HG03135 (cell line): ENCODE measurements at regions not wholly inside any gene's neighbourhood (a gene's known extent, or its start where the extent isn't known, plus 50 kb on each side); places are given as distances from the start of the nearest gene placed in this dataset.

Experiments
- ATAC-seq: cut with Tn5 transposase; IDR thresholded peaks from one replicate; pipeline ENCODE4 v1.9.1; 2021; ENCODE audit warnings: mild to moderate bottlenecking, moderate library complexity; ENCODE audit not compliant: unreplicated experiment

DNA sequence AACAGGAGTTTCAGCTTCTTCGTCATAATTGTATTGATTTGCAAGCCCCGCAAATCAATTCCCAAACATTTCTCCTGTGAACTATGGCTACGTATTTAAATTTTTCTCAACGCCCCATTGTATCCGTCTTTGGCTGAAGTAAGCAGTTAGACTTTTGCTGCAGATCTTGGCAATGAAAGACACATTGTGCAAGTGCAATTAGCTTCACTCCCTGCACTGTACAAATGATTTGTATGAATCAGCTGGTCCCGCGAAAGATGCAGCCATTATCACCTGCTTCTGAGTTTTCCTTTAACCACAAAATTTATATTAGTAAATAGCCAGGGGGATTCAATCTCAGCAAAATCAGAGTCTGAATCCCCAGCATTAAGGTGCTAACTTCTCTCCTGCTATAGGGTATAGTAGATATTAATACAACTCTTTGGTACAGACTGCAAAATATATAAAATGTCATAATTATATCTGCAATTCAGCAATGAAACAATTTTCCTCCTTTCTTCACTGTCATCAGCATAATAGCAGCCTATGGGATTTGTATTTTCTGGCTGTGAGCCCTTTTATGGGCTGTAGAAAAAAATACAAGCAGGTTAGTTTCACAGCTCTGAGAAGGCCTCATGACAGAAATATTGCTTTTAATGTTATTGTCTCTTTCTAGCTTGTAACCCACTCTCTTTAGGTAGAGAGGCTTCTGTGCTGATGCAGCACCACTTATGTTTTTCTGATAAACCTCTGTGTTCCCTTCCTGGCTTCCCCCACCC is 68.4 kb upstream of the SMARCA2 start:
- ATAC-seq, result no peak

DNA sequence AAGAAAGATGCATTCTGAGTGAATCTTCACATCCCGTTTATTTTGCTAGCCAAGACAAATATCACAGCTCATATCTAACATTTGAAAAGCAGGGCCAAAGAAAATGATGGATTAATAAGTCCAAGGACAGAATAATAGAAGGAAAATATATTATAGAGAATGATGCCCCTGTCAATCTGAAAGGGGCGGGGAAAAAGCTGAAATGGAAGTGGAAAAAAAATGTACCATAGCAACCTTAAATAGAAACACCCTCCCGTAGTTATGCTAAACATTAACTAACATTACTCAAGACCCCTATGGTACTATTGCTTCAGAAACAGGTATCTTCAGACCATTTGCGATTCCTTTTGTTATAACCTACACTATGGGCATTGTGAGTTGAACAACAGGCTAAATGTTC is 67.7 kb upstream of the SMARCA2 start:
- ATAC-seq, result no peak

DNA sequence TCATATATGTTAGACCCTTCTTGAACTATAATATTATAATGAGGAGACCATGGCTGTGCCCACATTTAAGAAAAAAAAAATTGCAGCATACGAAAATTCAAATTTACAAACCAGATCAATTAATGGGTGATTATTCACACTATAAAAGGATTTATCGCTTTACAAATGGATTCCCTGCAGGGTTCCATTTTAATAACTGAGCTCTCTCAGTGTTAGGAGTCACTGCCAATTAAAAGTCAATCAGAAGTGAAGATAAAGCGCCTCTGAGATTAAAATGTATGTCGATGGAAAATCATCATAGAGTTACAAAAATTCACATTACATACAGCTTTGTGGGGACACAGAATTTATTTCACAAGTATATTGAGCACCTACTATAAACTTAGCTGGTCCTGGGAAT is 66.6 kb upstream of the SMARCA2 start:
- no peak for ATAC-seq

DNA sequence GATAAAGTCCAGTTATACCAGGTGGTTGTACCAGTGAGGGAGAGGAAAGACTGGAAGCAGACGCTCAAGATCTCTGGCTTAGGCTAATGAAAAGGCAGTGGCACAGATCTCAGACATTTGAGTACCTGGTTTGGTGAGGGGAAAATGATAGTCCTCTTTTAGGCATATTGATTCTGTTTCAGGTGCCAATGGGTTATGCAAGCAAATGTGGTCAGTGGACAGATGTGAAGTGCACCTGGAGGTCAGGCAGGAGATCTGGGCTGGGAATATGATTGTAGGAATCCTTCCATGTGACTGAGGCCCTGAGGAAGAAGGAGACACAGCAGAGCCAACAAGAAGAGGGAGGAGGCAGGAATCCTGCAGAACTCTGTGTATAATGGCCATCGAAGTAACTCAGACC is 63.7 kb upstream of the SMARCA2 start:
- no peak for ATAC-seq

DNA sequence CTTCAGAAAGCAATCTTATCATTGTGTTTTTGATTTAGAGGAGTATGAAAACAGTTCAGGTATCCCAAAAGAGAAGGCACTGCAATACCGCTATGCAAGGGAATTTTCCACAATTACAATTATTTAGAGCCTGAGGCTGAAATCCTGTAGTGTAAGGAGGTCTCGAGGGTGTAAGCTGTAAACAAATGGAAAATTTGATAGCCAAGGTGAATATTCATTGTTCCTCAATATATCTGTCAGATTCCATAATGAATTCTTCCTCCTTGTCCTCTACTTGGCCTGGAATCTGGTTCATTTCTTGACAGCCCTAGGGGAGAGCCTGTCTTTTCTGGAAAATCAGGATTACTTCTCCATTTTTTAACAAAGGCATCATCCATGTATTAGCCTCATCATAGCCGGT is 63.1 kb upstream of the SMARCA2 start:
- ATAC-seq, result no peak

DNA sequence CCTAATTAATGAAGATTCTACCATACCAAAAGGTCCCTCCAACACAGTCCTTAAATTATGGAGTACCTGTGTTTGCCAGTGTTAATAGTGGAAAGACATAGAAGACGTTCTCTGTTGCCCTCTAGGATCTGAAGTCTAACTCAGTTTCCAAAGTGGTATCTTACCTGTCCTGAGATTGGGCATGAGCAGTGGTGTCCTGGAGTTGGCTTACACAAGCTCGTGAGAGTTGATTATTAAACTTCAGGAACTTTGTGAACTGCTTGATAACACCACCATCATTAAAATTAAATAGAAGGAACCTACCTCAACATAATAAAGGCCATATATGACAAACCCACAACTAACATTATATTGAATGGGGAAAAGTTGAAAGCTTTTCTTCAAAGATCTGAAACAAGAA is 60.9 kb upstream of the SMARCA2 start:
- ATAC-seq, result no peak

DNA sequence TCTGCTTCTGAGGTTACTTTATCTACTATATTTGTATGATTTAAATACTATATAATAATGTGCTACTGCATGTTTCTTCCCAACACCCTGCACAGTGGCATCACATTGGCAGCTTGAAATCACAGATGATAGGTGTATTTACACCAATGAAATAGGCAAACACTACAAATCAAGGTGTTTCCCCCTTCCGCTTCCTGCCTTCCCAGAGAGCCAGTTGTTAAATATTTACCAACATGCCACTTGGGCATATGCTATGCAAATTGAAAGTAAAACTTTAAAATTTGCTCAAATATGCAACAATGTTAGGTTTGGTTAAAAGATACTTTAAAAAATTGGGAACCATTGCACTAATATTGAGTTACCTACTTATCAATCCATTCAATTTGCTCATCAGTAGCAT is 58.2 kb upstream of the SMARCA2 start:
- no peak for ATAC-seq

DNA sequence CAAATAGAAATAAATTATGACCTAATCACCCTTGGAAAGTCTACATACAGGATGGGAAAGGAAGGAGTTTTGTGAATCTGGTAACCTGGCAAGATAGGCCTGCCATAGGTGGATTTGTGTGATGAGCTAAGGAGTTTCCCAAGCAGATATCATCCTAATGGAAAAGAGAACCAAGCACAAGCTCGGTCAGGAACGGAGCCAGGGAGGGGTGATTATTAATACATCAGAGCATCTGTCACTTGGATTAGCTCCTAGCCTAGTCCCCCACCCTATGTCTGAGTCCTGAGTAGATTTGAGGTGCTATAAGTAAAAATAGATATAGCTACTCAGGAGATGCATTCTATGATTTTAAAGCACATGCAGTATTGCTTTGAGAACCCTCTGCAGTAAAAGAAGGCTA is 57.3 kb upstream of the SMARCA2 start:
- no peak for ATAC-seq

DNA sequence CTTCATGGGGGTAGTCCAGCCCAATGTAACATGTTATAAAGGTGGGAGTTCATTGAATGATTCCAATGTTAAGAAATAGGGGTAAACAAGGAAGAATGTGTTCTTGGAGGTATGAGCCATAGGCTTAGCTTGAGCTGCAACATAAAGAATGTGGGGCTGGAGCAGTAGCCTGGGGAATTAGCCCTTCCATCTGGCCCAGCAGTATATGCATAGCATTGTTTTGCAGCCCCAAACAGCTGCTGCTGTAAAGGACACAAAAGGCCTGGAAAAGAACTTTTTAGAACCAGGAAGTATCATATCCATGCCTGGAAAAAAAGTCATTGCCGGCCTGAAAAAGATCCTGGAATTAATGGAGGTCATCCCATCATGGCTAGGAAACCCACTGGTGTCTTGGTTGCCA is 55.8 kb upstream of the SMARCA2 start:
- ATAC-seq, result no peak

DNA sequence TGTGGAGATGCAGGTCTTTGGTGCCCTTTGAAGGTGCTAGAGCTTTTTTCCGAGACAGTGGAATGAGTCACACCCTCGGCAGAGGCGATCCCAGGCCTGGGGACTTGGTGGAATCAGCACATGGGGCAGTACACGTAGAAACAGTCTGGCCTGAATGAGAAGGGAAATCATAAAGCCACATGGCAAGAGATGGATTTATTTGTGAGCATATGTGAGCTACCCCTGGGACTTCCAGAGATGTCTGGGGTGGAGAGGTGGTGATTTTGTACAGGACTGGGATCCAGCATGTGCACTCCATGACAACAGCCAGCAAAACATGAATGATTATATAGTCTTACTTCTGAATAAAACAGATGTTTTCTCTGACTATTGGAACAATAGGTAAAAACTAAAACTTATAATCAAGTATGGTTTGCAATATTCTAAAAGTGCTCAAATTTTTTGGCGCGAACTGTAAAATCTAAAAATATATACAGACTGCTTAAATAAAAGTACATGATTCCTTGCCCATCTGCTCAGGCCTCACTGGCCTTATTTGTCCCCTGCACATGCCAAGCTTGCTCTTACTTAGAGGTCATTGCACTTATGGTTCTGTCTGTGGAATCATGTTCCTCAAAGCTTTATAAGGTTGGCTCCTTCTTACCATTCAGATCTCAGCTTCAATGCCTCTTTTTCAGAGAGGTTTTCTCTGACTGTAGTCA is 54.7 kb upstream of the SMARCA2 start:
- ATAC-seq, result no peak

DNA sequence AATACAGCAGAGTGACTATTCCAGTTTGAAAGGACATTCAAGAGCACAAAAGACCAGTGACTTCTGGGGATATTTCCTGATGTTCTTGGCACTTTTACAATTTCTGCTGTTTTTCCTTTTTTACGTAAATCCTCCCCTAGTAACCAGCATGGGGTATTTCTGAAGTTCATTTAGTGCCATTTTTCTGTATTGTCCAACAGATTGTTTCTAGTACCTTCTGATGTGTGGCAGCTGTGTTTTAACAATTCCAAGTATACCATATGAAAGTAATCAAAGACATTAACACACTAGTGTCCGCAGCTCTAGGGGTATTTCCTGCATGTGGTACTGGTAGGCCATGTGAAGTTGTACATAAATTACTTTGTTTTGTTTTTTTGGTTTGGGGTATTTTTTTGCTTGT is 53.0 kb upstream of the SMARCA2 start:
- ATAC-seq, result no peak

DNA sequence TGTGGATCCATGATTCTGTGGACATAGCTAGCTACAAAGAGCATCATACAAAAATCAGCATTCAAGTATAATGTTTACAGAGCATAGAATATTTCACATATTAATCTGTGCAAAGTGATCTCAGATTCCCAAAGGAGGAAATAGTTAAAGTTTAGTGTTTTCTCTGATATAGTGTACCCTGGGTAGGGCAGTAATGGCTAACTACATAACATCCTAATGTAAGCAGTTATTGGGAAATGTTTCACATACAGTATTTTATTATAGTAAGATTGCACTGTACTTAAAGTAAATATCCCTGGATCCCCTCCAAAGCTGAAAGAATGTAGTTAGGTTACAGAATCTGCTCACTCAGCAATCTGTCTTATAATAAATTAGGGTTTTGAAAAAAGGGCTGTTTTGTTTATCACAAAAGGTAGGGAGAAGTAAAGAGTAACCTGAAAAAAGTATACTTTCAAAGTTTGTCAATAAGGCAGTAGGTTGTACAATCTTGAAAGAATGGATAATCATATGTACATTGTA is 52.5 kb upstream of the SMARCA2 start:
- no peak for ATAC-seq

DNA sequence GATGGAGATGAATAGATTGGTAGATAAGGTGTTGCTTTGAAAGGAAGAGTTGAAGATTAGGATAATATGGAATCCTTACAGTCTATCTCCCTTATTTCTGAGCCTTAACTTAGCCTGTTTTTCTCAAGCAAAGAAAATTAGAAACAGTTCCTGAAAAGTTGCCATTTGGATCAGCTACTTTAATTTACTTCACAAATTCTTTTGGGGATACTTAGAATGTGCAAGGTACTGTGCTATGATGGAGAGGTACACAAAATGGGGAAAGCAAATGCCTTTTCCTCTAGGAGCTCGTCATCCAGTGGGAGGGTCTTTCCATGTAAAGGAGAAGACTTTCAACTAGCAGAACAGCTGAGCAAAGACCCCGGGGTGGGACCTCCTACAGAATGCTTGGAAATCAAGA is 51.1 kb upstream of the SMARCA2 start:
- ATAC-seq, result no peak
